ENCODE measurements at regions not wholly inside any gene's neighbourhood (a gene's known extent, or its start where the extent isn't known, plus 50 kb on each side); places are given as distances from the start of the nearest gene placed in this dataset.

DNA sequence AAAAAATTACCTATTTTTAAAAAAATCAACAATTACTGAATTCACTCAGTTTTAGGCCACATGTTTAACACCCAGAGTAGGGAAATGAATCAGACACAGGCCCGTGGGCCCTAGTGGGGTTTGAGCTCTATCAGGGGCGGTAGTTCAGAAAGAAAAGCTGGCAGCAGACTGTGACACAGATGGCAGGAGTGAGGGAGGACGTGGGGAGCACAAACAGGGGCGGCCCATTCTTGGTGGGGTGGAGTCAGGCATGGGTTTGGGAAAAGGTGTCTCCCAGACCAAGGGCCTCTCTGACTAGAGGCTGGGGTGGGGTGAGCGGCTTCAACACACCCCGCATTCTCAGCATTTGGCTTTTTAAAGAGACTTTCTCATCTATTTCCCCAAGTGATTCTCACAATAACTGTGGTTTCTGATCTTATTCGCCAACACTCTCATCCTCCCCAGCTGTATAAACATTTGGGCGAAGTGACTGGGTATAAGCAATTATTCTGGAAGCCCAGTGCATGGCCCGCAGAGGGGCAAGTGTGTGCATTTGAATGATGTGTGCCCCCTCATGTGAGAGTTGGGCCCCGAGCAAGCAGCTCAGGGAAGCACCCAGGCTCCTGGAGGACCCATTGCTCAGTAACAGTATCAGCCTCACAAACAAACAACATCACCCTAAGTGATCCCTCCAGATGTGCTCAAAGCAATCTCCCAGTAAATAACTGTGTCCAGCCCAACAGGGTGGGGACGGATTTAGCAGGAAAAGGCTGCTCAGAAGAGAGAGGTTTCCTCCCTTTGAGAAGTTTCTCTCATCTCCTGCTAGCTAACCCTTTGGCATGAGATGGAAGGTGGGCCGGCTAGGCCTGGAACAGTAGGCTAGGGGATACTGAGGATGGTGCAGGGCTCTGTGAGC is 437.6 kb upstream of the ZMIZ1 start:
- no peak for TF ChIP-seq NFRKB (IDR thresholded peaks at IDR 0.05)
- TF ChIP-seq BHLHE40 (IDR thresholded peaks at IDR 0.05; ENCODE audit: borderline replicate concordance), result no peak
- no peak for TF ChIP-seq ELF4 (IDR thresholded peaks at IDR 0.05)
- TF ChIP-seq SP1 (IDR thresholded peaks at IDR 0.05), result no peak
- TF ChIP-seq TARDBP (IDR thresholded peaks at IDR 0.05), result no peak
- TF ChIP-seq, protein P1, sequence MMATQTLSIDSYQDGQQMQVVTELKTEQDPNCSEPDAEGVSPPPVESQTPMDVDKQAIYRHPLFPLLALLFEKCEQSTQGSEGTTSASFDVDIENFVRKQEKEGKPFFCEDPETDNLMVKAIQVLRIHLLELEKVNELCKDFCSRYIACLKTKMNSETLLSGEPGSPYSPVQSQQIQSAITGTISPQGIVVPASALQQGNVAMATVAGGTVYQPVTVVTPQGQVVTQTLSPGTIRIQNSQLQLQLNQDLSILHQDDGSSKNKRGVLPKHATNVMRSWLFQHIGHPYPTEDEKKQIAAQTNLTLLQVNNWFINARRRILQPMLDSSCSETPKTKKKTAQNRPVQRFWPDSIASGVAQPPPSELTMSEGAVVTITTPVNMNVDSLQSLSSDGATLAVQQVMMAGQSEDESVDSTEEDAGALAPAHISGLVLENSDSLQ (IDR thresholded peaks at IDR 0.05), result no peak
- TF ChIP-seq FOXK2 (IDR thresholded peaks at IDR 0.05), result no peak
- TF ChIP-seq L3MBTL2 (conservative IDR thresholded peaks at IDR 0.05), result no peak
- no peak for TF ChIP-seq HDGF (IDR thresholded peaks at IDR 0.05; ENCODE audit: borderline replicate concordance)
- no peak for TF ChIP-seq SUZ12 (IDR thresholded peaks at IDR 0.05)
- TF ChIP-seq FOXM1 (IDR thresholded peaks at IDR 0.05; ENCODE audit: borderline replicate concordance), result no peak

All from HEK293T (cell line).